ENCODE measurements at regions not wholly inside any gene's neighbourhood (a gene's known extent, or its start where the extent isn't known, plus 50 kb on each side); places are given as distances from the start of the nearest gene placed in this dataset.

GRCh38 chr6:144741659-144742058 is 456.5 kb downstream of the UTRN start:
- DNase-seq: no peak

GRCh38 chr6:144742779-144743178 is 457.6 kb downstream of the UTRN start:
- no peak for DNase-seq

DNA sequence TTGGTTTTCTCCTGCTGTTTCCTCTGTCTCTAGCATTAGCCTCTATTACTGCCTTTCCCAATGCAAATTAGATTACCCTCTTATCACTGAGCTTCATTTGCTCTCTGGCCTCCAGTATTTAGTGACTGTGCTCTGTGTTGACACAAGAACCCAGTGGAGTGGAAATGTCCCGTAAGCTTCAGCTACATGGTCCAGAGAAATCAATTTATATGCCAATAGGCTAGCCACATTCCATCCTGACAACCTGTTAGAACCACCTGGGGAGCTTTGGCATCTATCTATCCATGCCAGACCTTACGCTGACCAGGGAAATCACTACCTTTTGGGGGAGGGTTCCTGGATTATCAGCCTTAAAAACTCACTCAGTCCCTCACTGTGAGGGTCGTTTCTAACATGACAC is 459.6 kb downstream of the UTRN start:
- DNase-seq: no peak

DNA sequence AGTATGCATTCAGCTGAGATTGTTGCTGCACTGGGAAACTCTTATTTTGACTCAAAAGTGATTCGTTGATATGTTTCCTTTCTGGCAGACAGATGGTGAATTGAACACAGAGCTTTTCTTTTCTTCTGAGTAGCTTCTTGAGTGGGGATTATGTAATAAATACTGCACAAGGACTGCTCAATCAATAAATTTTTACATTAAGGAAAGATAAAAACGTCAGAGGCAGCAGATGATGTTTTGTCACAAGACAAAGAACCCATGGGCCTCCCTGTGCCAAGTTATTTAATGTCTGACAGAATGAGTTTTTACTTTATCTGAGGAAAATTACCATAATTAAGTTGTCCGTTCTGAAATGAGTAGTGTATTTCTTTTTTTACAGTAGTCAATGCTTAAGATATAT is 460.3 kb downstream of the UTRN start:
- no peak for DNase-seq

- DNase-seq: no peak
Observed at GRCh38 chr6:144746902-144747469, 461.9 kb downstream of the UTRN start.

GRCh38 chr6:144749263-144749662 is 464.1 kb downstream of the UTRN start:
- no peak for DNase-seq

DNA sequence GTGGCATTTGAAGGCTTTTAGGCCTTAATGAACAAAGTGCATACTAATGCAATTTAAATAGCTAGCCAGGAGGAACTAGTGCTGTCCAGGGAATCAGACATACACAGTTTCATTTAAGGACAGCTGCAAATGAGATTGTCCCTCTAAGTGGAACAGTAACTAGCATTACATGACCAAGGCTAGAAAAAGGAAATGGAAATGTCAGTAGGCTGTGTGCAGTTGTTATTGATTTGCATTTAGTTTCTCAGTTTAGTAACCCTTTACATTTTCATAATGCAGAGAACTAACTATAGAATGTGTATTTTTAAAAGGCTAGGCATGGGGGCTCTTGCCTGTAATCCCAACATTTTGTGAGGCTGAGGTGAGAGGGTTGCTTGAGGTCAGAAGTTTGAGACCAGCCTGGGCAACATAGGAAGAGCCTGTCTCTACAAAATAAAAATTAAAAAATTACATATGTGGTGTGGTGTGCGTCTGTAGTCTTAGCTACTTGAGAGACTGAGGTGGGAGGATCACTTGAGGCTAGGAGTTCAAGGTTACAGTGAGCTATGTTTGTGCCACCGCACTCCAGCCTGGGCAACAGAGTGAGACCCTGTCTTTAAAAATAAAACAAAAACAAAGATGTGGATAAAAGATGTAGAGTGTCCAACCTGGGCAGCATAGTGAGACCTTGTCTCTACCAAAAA is 468.0 kb downstream of the UTRN start:
- no peak for DNase-seq

DNA sequence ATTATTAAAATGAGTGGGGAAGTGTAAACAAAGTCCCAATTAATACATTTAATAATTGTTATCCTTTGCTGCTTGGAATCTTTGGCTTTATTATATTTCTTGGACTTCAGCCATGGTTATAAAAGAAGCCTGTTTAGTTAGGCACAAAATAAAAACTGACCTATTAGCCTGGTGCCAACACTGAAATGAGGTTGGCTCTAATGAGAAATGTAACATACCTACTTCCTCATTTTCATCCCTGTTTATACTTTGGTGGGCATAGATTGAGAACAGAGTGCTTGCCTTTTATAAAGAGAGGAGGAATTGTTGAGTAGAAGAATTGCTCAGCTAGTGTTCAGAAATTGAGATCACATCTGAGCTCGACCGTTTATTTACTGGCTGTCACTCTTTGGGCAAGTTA is 471.3 kb downstream of the UTRN start:
- no peak for DNase-seq

DNA sequence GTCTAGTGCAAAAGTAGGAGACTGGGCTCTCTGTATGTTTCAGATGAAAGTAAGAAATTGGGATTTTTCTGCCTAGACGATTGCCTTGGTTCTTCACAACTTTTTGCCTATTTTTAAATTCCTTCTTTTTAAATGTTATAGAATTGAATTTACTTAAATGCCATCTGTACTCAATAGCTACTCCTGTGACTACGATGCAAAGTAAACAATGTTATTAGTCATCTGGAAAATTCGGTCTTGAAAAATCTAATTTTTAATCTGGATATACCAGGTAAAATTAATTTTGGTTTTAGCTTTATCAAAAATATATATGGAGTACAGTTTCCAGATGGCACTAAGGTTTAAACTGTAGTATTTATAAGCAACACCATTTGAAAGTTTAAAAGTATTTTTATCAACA is 472.2 kb downstream of the UTRN start:
- DNase-seq: no peak

DNA sequence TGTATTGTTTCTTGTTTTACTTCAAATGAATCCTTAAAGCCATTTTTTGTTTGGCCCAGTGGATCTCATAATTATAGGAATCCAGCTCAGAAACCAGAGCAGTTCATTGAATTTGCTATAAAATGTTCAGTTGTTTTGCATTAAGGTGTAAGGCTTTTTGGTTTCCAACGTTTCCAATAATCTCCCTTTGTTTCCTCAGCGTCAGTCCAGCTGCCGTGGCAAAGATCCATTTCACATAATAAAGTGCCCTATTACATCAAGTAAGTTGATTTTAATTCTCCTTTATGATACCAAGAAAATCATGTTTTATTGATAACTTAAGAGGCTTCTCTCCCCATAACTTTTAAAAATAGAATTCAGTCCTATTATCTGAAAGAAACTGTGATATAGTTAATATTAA is 472.6 kb downstream of the UTRN start:
- no peak for DNase-seq

GRCh38 chr6:144758602-144759001 is 473.5 kb downstream of the UTRN start:
- DNase-seq: no peak

DNA sequence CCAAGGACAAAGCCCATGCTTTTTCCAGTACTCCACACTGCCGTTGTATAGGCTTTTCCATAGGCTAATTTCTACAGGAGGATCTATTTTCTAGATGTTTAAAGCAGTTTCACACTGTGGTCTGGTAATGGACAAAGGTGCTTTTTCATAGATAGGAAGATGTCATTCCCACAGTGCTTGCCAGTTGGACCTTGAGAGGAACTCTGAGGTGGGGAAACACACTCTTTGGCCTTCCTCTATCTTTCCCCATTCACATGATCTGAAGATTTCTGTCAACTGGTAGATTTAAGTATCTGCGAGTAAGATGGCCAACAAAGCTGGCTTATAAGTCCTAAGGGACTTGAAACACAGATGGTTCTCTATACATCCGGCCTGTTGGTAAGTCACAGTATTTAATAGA is 477.3 kb downstream of the UTRN start:
- DNase-seq: no peak

- DNase-seq: no peak
Observed at GRCh38 chr6:144767051-144767450, 481.9 kb downstream of the UTRN start.

- no peak for DNase-seq
Observed at GRCh38 chr6:144768551-144769075, 483.5 kb downstream of the UTRN start.

GRCh38 chr6:144769142-144769541 is 484.0 kb downstream of the UTRN start:
- no peak for DNase-seq

GRCh38 chr6:144776031-144776819 is 491.1 kb downstream of the UTRN start:
- no peak for DNase-seq

DNA sequence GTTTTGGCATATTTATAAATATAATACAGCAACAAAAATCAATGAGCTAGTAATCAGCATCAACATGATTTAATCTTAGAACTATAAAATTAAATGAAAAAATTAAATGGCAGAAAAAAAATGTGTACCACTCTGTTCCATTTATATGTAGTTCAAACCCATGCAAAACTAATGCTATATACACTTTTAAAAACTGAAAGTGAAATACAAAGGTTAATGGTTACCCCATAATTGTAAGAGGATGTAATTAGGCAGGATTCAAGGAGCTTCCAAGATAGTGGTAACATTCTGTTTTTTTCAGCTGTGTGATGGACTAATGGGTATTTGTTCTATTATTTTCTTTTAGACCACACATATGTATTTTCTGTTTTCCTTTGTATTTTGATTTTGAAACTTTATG is 492.1 kb downstream of the UTRN start:
- DNase-seq: no peak

GRCh38 chr6:144778056-144778455 is 492.9 kb downstream of the UTRN start:
- DNase-seq: no peak

DNA sequence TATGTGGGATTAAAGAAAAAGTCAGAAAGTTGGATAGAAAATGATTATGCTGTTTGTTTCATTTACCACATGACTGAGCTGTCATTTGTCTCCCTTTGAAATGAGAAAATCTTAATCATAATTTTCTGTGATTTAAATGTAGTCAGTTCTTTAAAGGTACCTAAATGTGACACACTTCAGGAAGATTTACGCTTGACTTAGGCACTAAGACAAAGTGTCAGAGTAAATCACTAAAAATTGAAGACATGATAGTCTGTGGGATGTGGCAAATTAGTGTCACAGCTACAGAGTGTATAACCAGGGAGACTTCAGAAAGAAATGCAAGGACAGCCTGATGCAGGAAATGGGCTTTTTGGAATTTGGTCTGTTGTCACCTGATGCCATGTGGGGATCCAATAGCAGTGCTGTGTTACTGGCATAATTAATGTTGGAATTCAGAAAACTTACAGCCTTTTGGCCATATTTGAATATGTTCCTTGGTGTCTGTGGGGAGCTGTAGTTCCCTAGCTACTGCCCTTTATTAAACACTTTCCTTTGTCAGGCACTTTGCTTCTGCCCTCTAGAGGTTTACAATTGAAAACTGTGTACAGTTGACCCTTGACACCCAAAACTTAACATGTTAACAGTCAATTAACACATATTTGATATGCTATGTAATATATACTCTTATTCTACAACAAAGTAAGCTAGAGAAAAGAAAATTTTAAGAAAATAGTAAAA is 493.8 kb downstream of the UTRN start:
- no peak for DNase-seq

- DNase-seq: no peak
Observed at GRCh38 chr6:144781836-144782235, 496.7 kb downstream of the UTRN start.

GRCh38 chr6:144782634-144783033 is 497.5 kb downstream of the UTRN start:
- DNase-seq: no peak

DNA sequence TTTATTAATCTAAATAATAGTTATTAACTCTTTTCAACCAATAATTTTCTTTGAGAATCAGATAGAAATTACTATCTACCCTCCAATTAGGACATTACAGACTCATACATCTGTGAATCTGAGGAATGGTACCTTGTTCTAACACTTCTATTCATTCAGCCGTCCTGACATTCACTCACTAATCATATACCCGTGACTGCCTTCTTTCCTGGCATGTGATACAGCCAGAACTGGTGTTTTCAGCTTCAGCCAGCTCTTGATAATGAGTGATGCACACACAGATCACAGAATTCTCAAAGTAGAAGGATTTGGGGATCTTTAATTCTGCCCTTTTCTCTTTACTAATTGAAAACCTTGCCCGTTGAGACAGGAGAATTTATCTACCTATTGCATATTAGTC is 499.9 kb downstream of the UTRN start:
- DNase-seq: no peak

DNA sequence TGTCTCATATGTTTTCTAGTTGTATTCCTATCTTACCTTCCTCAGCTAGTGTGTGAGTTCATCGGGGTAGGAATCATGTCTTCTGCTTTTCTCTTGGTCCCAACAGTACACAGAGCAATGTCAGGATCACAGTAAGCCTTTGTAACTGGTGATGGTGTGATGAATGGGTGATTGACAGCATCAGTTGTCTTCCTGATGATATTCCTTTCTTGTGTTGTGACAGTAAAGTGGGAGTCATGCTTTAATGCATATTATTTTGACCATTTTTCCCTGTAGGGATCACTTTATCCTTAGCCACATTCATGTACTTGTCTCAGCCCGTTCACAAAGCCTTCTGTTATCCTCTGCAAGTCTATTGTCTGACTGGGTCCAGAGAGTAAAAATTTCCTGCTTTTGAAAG is 501.7 kb downstream of the UTRN start:
- no peak for DNase-seq

Data from GOT3 (cell line).